PC-3 (cell line): ENCODE measurements at regions not wholly inside any gene's neighbourhood (a gene's known extent, or its start where the extent isn't known, plus 50 kb on each side); places are given as distances from the start of the nearest gene placed in this dataset.

Experiments
- ATAC-seq: fragments of 200-7000 bp; cut with Tn5 transposase; 2 replicates; pipeline ENCODE4 v1.9.1; 2020; ENCODE audit warnings: mild to moderate bottlenecking, moderate library complexity
- BruUV-seq: library from RNA; stranded (reverse); fragments of 400-500 nt; replicated peaks from 2 replicates; lab custom pipeline; 2021; lab: Mats Ljungman, UMichigan
- CTCF ChIA-PET: fragments of 300-600 bp; sonication (Branson Sonifier 250); formaldehyde crosslinking; loops from one replicate; lab custom pipeline; 2022; ENCODE audit warnings: antibody characterized with exemption; lab: Charles Lee
- POLR2A ChIA-PET: fragments of 300-600 bp; sonication (Branson Sonifier 250); formaldehyde crosslinking; loops from one replicate; lab custom pipeline; 2022; ENCODE audit warnings: antibody characterized with exemption; ENCODE audit not compliant: unreplicated experiment; lab: Charles Lee
- DNase-seq: peaks from one replicate; pipeline ENCODE4 v3.0.0-alpha.2; 2015
- H2AFZ ChIP-seq: fragments of 300-600 bp; sonication (generic); 2 replicates; pipeline ENCODE4 v1.6.0; 2016; ENCODE audit warnings: antibody characterized with exemption, low read length
- H3F3A ChIP-seq: fragments of 300-600 bp; sonication (generic); one replicate; pipeline ENCODE4 v1.6.0; 2017; ENCODE audit warnings: antibody characterized with exemption, low read length, control low read depth, mild to moderate bottlenecking; ENCODE audit not compliant: unreplicated experiment
- H3K27ac ChIP-seq: fragments of 300-600 bp; sonication (generic); 2 replicates; pipeline ENCODE4 v1.5.1; 2016; ENCODE audit warnings: mild to moderate bottlenecking, low read length
- H3K27me3 ChIP-seq: fragments of 300-600 bp; sonication (generic); 2 replicates; pipeline ENCODE4 v1.6.1; 2016; ENCODE audit warnings: low read length, mixed read lengths
- H3K36me3 ChIP-seq: fragments of 300-600 bp; sonication (generic); 2 replicates; pipeline ENCODE4 v1.6.1; 2016; ENCODE audit warnings: low read depth, mixed run types, low read length, mixed read lengths
- H3K4me1 ChIP-seq: fragments of 300-600 bp; sonication (generic); 2 replicates; pipeline ENCODE4 v1.5.1; 2016; ENCODE audit warnings: low read length; ENCODE audit not compliant: insufficient read depth
- H3K4me2 ChIP-seq: fragments of 300-600 bp; sonication (generic); 2 replicates; pipeline ENCODE4 v1.6.0; 2016; ENCODE audit warnings: low read length
- H3K4me3 ChIP-seq: fragments of 300-600 bp; sonication (generic); 2 replicates; pipeline ENCODE4 v1.5.1; 2016; ENCODE audit warnings: mild to moderate bottlenecking, low read length, mixed read lengths
- H3K79me2 ChIP-seq: fragments of 300-600 bp; sonication (generic); 2 replicates; pipeline ENCODE4 v1.6.1; 2017; ENCODE audit warnings: low read length, mixed read lengths
- H3K9ac ChIP-seq: fragments of 300-600 bp; sonication (generic); 2 replicates; pipeline ENCODE4 v1.6.0; 2016; ENCODE audit warnings: mild to moderate bottlenecking, low read length
- H3K9me2 ChIP-seq: fragments of 300-600 bp; sonication (generic); replicated peaks from 2 replicates; pipeline ENCODE4 v1.6.1; 2016; ENCODE audit warnings: mixed run types, low read length, mixed read lengths
- H3K9me3 ChIP-seq: fragments of 300-600 bp; sonication (generic); 2 replicates; pipeline ENCODE4 v1.6.1; 2016; ENCODE audit warnings: low read length, mixed read lengths
- H4K20me1 ChIP-seq: fragments of 300-600 bp; sonication (generic); 2 replicates; pipeline ENCODE4 v1.6.1; 2016; ENCODE audit warnings: low read length, mixed read lengths
- EZH2 ChIP-seq: fragments of 300-600 bp; sonication (generic); IDR thresholded peaks from one replicate; pipeline ENCODE4 v1.6.1; 2017; ENCODE audit warnings: antibody characterized with exemption, mild to moderate bottlenecking, low read length; ENCODE audit not compliant: unreplicated experiment
- EZH2phosphoT487 ChIP-seq: fragments of 300-600 bp; sonication (generic); IDR thresholded peaks from 2 replicates; pipeline ENCODE4 v1.6.1; 2018; ENCODE audit warnings: mild to moderate bottlenecking, antibody characterized with exemption, low read length, borderline replicate concordance
- intact Hi-C: fragments of 100-400 bp; cut with micrococcal nuclease; formaldehyde crosslinking; loops from 2 replicates; pipeline ENCODE4 v1.9.0; 2023
- TF ChIP-seq, protein P1 (sequence below): fragments of 300-600 bp; sonication (generic); conservative IDR thresholded peaks from 2 replicates; pipeline ENCODE4 v1.5.1; 2017; ENCODE audit warnings: antibody characterized with exemption, low read depth, mild to moderate bottlenecking, low read length

DNA sequence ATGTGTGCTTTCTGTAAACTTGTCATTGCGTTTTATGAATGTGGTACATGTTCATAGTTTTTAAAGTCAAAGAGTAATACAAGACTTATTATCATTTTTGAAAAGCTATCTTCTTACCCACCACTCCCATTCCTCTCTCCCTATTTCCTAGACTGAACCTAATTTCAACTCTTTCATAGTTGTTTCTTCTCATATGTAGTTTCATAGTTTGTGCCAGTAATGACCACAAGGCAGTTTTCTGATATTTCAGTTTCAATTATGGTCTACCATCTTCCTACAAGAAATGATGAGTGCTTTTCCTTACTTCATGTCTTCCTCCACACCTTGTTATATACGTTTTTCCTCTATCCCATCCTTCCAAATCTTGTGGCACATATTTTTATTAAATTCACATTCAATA lies 445.0 kb upstream of the GOLIM4 start:
- no peak overlapping the region for H3K4me3 ChIP-seq
- ATAC-seq (no peak), DNase-seq (no peak)
- H3K9me2 ChIP-seq: no peaks in the 10 kb centered on the region
- TF ChIP-seq EZH2phosphoT487: no peak
- TF ChIP-seq, protein P1, sequence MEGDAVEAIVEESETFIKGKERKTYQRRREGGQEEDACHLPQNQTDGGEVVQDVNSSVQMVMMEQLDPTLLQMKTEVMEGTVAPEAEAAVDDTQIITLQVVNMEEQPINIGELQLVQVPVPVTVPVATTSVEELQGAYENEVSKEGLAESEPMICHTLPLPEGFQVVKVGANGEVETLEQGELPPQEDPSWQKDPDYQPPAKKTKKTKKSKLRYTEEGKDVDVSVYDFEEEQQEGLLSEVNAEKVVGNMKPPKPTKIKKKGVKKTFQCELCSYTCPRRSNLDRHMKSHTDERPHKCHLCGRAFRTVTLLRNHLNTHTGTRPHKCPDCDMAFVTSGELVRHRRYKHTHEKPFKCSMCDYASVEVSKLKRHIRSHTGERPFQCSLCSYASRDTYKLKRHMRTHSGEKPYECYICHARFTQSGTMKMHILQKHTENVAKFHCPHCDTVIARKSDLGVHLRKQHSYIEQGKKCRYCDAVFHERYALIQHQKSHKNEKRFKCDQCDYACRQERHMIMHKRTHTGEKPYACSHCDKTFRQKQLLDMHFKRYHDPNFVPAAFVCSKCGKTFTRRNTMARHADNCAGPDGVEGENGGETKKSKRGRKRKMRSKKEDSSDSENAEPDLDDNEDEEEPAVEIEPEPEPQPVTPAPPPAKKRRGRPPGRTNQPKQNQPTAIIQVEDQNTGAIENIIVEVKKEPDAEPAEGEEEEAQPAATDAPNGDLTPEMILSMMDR: no peak
- H2AFZ ChIP-seq: no peak overlapping the region
- H3F3A ChIP-seq: no peaks in the 10 kb centered on the region
- H3K4me2 ChIP-seq: no peak overlapping the region
- H3K9ac ChIP-seq: no peak overlapping the region
- POLR2A ChIA-PET: no interaction called here
- H3K9me3 ChIP-seq: no peaks in the 10 kb centered on the region
- H3K27me3 ChIP-seq: no peaks in the 10 kb centered on the region
- CTCF ChIA-PET: no interaction called here
- no peaks in the 10 kb centered on the region for H4K20me1 ChIP-seq
- no TSS peak for BruUV-seq
- H3K4me1 ChIP-seq: no peaks in the 10 kb centered on the region
- no peaks in the 10 kb centered on the region for H3K79me2 ChIP-seq
- no peak overlapping the region for H3K27ac ChIP-seq
- intact Hi-C loops: loop anchor here (2.0 kb wide), 2 partner anchors 28 to 74 kb away; no protein-coding TSS in a partner anchor
- H3K36me3 ChIP-seq: no peaks in the 10 kb centered on the region

DNA sequence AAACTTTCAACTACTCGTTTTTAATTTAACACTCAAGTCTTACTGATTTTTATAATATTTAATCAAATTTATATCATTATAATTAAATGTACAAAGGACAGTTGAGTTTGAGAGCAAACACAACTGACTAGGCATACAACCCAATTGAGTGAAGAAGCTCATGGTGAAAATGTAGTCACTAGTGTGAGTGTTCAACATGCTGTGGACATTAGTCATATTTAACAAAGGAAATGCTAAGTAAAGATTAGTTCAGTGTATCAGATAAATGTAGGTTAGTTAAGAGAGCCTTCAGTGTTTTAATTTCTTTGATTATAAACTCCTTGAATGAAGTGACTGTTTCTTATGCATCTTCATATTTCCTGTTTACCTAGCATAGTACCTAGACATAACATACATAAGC lies 444.2 kb upstream of the GOLIM4 start:
- no TSS peak for BruUV-seq
- Histone ChIP-seq H3K36me3 (no peaks in the 10 kb centered on the region), H3K4me1 (no peaks in the 10 kb centered on the region), H3K4me2 (no peak overlapping the region), H3F3A (no peaks in the 10 kb centered on the region), H3K27me3 (no peaks in the 10 kb centered on the region), H3K4me3 (no peak overlapping the region), H3K79me2 (no peaks in the 10 kb centered on the region), H3K27ac (no peak overlapping the region), H3K9me3 (no peaks in the 10 kb centered on the region), H3K9me2 (no peaks in the 10 kb centered on the region), H3K9ac (no peak overlapping the region), H2AFZ (no peak overlapping the region), H4K20me1 (no peaks in the 10 kb centered on the region)
- intact Hi-C loops: loop anchor here (2.0 kb wide), 2 partner anchors 27 to 73 kb away; no protein-coding TSS in a partner anchor
- ATAC-seq (peak; percentile 95), DNase-seq (peak; percentile 32)
- no peak for TF ChIP-seq EZH2
- TF ChIP-seq, protein P1: no peak
- no peak for TF ChIP-seq EZH2phosphoT487
- ChIA-PET POLR2A (no interaction called here), CTCF (no interaction called here)

DNA sequence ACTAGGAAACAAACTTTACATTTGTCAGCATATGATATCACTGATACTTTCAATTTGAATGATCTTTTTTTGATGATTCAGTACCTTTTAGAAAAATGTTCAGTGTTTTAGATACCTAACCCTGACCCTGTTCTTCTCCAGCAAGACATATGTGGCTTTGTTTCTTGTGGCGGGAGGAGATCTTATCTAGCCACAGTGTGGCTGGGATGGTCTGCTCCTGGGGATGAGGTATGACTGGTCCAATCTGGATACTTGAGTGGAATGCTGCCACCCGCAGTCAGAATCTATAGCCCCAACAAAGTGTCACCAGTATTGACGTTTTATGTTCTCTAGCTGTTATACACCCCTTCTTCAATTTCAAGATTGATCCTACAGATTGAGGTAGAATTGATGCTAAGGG lies 439.0 kb upstream of the GOLIM4 start:
- ATAC-seq (no peak), DNase-seq (no peak)
- TF ChIP-seq EZH2 (no peak), EZH2phosphoT487 (no peak)
- TF ChIP-seq, protein P1: no peak; the same call in 1 of the 2 replicates
- no TSS peak for BruUV-seq
- Histone ChIP-seq H4K20me1 (no peaks in the 10 kb centered on the region), H3K79me2 (no peaks in the 10 kb centered on the region), H3F3A (no peaks in the 10 kb centered on the region), H3K4me1 (no peaks in the 10 kb centered on the region), H3K4me2 (no peak overlapping the region), H3K27me3 (no peaks in the 10 kb centered on the region), H3K27ac (no peak overlapping the region), H3K9me2 (no peaks in the 10 kb centered on the region), H2AFZ (no peak overlapping the region), H3K9me3 (no peaks in the 10 kb centered on the region), H3K36me3 (no peaks in the 10 kb centered on the region), H3K9ac (no peak overlapping the region), H3K4me3 (no peak overlapping the region)
- CTCF ChIA-PET: no interaction called here
- intact Hi-C loops: no loop called here
- POLR2A ChIA-PET: no interaction called here
